HEK293T (cell line): ENCODE measurements at regions not wholly inside any gene's neighbourhood (a gene's known extent, or its start where the extent isn't known, plus 50 kb on each side); places are given as distances from the start of the nearest gene placed in this dataset.

ENCODE experiments used
- BHLHE40 ChIP-seq: fragments of 450-650 bp; IDR thresholded peaks from 2 replicates; pipeline ENCODE4 v1.6.1; 2016; ENCODE audit warnings: mild to moderate bottlenecking, moderate library complexity, borderline replicate concordance
- NFRKB ChIP-seq: fragments of 450-650 bp; IDR thresholded peaks from 2 replicates; pipeline ENCODE4 v1.6.1; 2016; ENCODE audit warnings: mild to moderate bottlenecking, moderate library complexity
- SUZ12 ChIP-seq: fragments of 450-650 bp; IDR thresholded peaks from 2 replicates; pipeline ENCODE4 v1.6.1; 2016; ENCODE audit warnings: mild to moderate bottlenecking

DNA sequence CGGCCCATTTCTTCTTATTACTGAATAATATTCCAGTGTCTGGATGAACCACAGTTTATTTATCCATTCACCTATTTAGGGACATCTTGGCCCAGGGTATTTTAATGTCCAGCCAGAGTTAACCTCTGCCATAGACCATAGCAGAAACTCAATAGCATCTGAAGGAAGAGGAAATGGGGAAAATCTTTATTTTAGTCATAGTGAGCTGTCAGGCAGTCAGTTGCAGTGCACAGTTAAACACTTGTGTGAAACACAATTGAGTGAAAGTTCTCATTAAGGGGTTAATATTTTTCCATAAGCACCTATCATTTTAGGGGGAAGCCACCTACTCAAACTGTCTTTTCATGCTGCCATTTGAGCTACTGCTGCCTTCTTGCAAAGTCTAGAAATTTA, 197.3 kb upstream of the PPFIA2 start:
- TF ChIP-seq BHLHE40 (no peak), NFRKB (no peak), SUZ12 (no peak)
